Activated CD4-positive, alpha-beta T cell treated with anti-CD3 and anti-CD28 coated beads for 36 hours (primary cell): ENCODE measurements at regions not wholly inside any gene's neighbourhood (a gene's known extent, or its start where the extent isn't known, plus 50 kb on each side); places are given as distances from the start of the nearest gene placed in this dataset.

Experiments used
- ATAC-seq: fragments of 200-7000 bp; cut with Tn5 transposase; one replicate; pipeline ENCODE4 v1.10.0; 2021; ENCODE audit warnings: mild to moderate bottlenecking, moderate library complexity
- CTCF ChIA-PET: fragments of 350-600 bp; sonication (Branson Sonifier 250); formaldehyde crosslinking; loops from one replicate; lab custom pipeline; 2021; ENCODE audit warnings: antibody characterized with exemption; lab: Charles Lee
- POLR2A ChIA-PET: fragments of 350-600 bp; sonication (Branson Sonifier 250); formaldehyde crosslinking; loops from one replicate; lab custom pipeline; 2021; ENCODE audit warnings: antibody characterized with exemption, inconsistent platforms; lab: Charles Lee
- DNase-seq: peaks from one replicate; pipeline ENCODE4 v3.0.0-alpha.2; 2020
- H3K27ac Mint-ChIP-seq: one replicate; pipeline ENCODE4 v1.8.0; 2021; ENCODE audit warnings: mixed read lengths
- H3K27me3 Mint-ChIP-seq: one replicate; pipeline ENCODE4 v1.8.0; 2021; ENCODE audit warnings: mixed read lengths
- H3K36me3 Mint-ChIP-seq: one replicate; pipeline ENCODE4 v1.8.0; 2021; ENCODE audit warnings: low read depth, mixed read lengths
- H3K4me1 Mint-ChIP-seq: one replicate; pipeline ENCODE4 v1.8.0; 2021; ENCODE audit warnings: mixed read lengths
- H3K4me3 Mint-ChIP-seq: one replicate; pipeline ENCODE4 v1.8.0; 2021; ENCODE audit warnings: mild to moderate bottlenecking, moderate library complexity, mixed read lengths
- H3K9me3 Mint-ChIP-seq: one replicate; pipeline ENCODE4 v1.8.0; 2021; ENCODE audit warnings: low read depth, mixed read lengths
- intact Hi-C, 2 experiments: fragments of 100-400 bp; cut with DNase I in 1 of 2; cut with micrococcal nuclease in 1 of 2; formaldehyde crosslinking; loops; one replicate each; pipeline versions ENCODE4 v1.14.2 to v1.15.1; 2022 to 2024; cut with DNase I, micrococcal nuclease

- POLR2A ChIA-PET: no interaction called here
- DNase-seq (no peak), ATAC-seq (no peak)
- Mint-ChIP-seq H3K27ac (no peak overlapping the region), H3K4me1 (no peaks in the 10 kb centered on the region), H3K4me3 (no peak overlapping the region), H3K36me3 (no peaks in the 10 kb centered on the region), H3K27me3 (no peaks in the 10 kb centered on the region), H3K9me3 (peaks cover 4% of the 10 kb centered on the region)
- intact Hi-C loops: no loop called here
- CTCF ChIA-PET: interaction anchor here (0.6 kb wide), 1 partner anchor 207 kb away, joined by 3 read pairs; no protein-coding TSS in a partner anchor
These were observed 700.3 kb downstream of the TNS3 start for GRCh38 chr7:46881507-46882127.

GRCh38 chr7:46880508-46881196 is 701.3 kb downstream of the TNS3 start:
- ATAC-seq (no peak), DNase-seq (no peak)
- ChIA-PET POLR2A (interaction anchor here (0.9 kb wide), 1 partner anchor 11 kb away, joined by 3 read pairs; no protein-coding TSS in a partner anchor), CTCF (interaction anchor here (0.6 kb wide), 1 partner anchor 208 kb away, joined by 3 read pairs; no protein-coding TSS in a partner anchor)
- Mint-ChIP-seq H3K36me3 (no peaks in the 10 kb centered on the region), H3K4me3 (no peak overlapping the region), H3K9me3 (peaks cover 4% of the 10 kb centered on the region), H3K27me3 (no peaks in the 10 kb centered on the region), H3K4me1 (no peaks in the 10 kb centered on the region), H3K27ac (no peak overlapping the region)
- intact Hi-C loops: no loop called here

- ChIA-PET POLR2A (no interaction called here), CTCF (interaction anchor here (0.7 kb wide), 1 partner anchor 251 kb away, joined by 3 read pairs; no protein-coding TSS in a partner anchor)
- Mint-ChIP-seq H3K9me3 (peaks cover 4% of the 10 kb centered on the region), H3K27ac (no peak overlapping the region), H3K27me3 (no peaks in the 10 kb centered on the region), H3K36me3 (no peaks in the 10 kb centered on the region), H3K4me1 (no peaks in the 10 kb centered on the region), H3K4me3 (no peak overlapping the region)
- intact Hi-C loops: no loop called here
- no peak for DNase-seq
- ATAC-seq: no peak
These were observed 702.1 kb downstream of the TNS3 start for GRCh38 chr7:46879783-46880182.

GRCh38 chr7:46871516-46871915 is 710.4 kb downstream of the TNS3 start:
- no peak for DNase-seq
- ChIA-PET CTCF (no interaction called here), POLR2A (no interaction called here)
- Mint-ChIP-seq H3K9me3 (no peaks in the 10 kb centered on the region), H3K27me3 (no peaks in the 10 kb centered on the region), H3K27ac (no peak overlapping the region), H3K4me3 (no peak overlapping the region), H3K36me3 (no peaks in the 10 kb centered on the region), H3K4me1 (no peaks in the 10 kb centered on the region)
- ATAC-seq: no peak
- intact Hi-C loops: no loop called here

- Mint-ChIP-seq H3K4me3 (no peak overlapping the region), H3K27me3 (peaks cover 3% of the 10 kb centered on the region), H3K4me1 (no peaks in the 10 kb centered on the region), H3K36me3 (peaks cover 1% of the 10 kb centered on the region), H3K9me3 (peaks cover 4% of the 10 kb centered on the region), H3K27ac (no peak overlapping the region)
- intact Hi-C loops: no loop called here
- ChIA-PET CTCF (no interaction called here), POLR2A (no interaction called here)
- DNase-seq (no peak), ATAC-seq (no peak)
These were observed 717.2 kb downstream of the TNS3 start for GRCh38 chr7:46864716-46865115.

GRCh38 chr7:46859963-46860475 is 721.9 kb downstream of the TNS3 start:
- POLR2A ChIA-PET: no interaction called here
- intact Hi-C loops: no loop called here

GRCh38 chr7:46855851-46856250 is 726.1 kb downstream of the TNS3 start:
- Mint-ChIP-seq H3K27me3 (peaks cover 3% of the 10 kb centered on the region), H3K4me1 (no peaks in the 10 kb centered on the region), H3K36me3 (no peaks in the 10 kb centered on the region), H3K4me3 (no peak overlapping the region), H3K27ac (no peak overlapping the region), H3K9me3 (peaks cover 6% of the 10 kb centered on the region)
- no peak for ATAC-seq
- CTCF ChIA-PET: no interaction called here
- intact Hi-C loops: no loop called here
- POLR2A ChIA-PET: no interaction called here
- DNase-seq: no peak

More at GRCh38 chr7:46859963-46860475, 721.9 kb downstream of the TNS3 start:
- no peak for DNase-seq
- peaks cover 6% of the 10 kb centered on the region for H3K9me3 Mint-ChIP-seq
- H3K27me3 Mint-ChIP-seq: peaks cover 3% of the 10 kb centered on the region
- no peaks in the 10 kb centered on the region for H3K4me1 Mint-ChIP-seq
- CTCF ChIA-PET: no interaction called here
- H3K36me3 Mint-ChIP-seq: peaks cover 1% of the 10 kb centered on the region
- no peak for ATAC-seq
- no peak overlapping the region for H3K27ac Mint-ChIP-seq
- H3K4me3 Mint-ChIP-seq: no peak overlapping the region

- ChIA-PET POLR2A (no interaction called here), CTCF (no interaction called here)
- DNase-seq (no peak), ATAC-seq (no peak)
- H3K27ac Mint-ChIP-seq: no peak overlapping the region
- H3K4me1 Mint-ChIP-seq: no peaks in the 10 kb centered on the region
- intact Hi-C loops: no loop called here
- H3K27me3 Mint-ChIP-seq: no peaks in the 10 kb centered on the region
- H3K4me3 Mint-ChIP-seq: no peak overlapping the region
- peaks cover 2% of the 10 kb centered on the region for H3K9me3 Mint-ChIP-seq
- no peaks in the 10 kb centered on the region for H3K36me3 Mint-ChIP-seq
These were observed 726.9 kb downstream of the TNS3 start for GRCh38 chr7:46854958-46855473.

- ATAC-seq: no peak
- intact Hi-C loops: no loop called here
- ChIA-PET CTCF (no interaction called here), POLR2A (no interaction called here)
- no peak overlapping the region for H3K27ac Mint-ChIP-seq
- H3K4me3 Mint-ChIP-seq: no peak overlapping the region
- no peaks in the 10 kb centered on the region for H3K4me1 Mint-ChIP-seq
- no peaks in the 10 kb centered on the region for H3K36me3 Mint-ChIP-seq
- H3K9me3 Mint-ChIP-seq: peaks cover 2% of the 10 kb centered on the region
- DNase-seq: no peak
- no peaks in the 10 kb centered on the region for H3K27me3 Mint-ChIP-seq
These were observed 728.5 kb downstream of the TNS3 start for GRCh38 chr7:46853451-46853850.

- ATAC-seq: no peak
- ChIA-PET POLR2A (no interaction called here), CTCF (no interaction called here)
- no peaks in the 10 kb centered on the region for H3K36me3 Mint-ChIP-seq
- no peak overlapping the region for H3K4me3 Mint-ChIP-seq
- no peak for DNase-seq
- H3K9me3 Mint-ChIP-seq: peaks cover 2% of the 10 kb centered on the region
- intact Hi-C loops: no loop called here
- H3K27ac Mint-ChIP-seq: no peak overlapping the region
- no peaks in the 10 kb centered on the region for H3K27me3 Mint-ChIP-seq
- H3K4me1 Mint-ChIP-seq: no peaks in the 10 kb centered on the region
These were observed 729.1 kb downstream of the TNS3 start for GRCh38 chr7:46852795-46853194.

GRCh38 chr7:46850563-46851330 is 731.2 kb downstream of the TNS3 start:
- no peaks in the 10 kb centered on the region for H3K36me3 Mint-ChIP-seq
- ATAC-seq (no peak), DNase-seq (no peak)
- peaks cover 4% of the 10 kb centered on the region for H3K9me3 Mint-ChIP-seq
- intact Hi-C loops: no loop called here
- ChIA-PET POLR2A (no interaction called here), CTCF (no interaction called here)
- no peak overlapping the region for H3K4me3 Mint-ChIP-seq
- no peak overlapping the region for H3K27ac Mint-ChIP-seq
- H3K4me1 Mint-ChIP-seq: no peaks in the 10 kb centered on the region
- no peaks in the 10 kb centered on the region for H3K27me3 Mint-ChIP-seq
